Fibroblast of lung (primary cell): ENCODE measurements at regions not wholly inside any gene's neighbourhood (a gene's known extent, or its start where the extent isn't known, plus 50 kb on each side); places are given as distances from the start of the nearest gene placed in this dataset.

Experiments
- EZH2 ChIP-seq: IDR thresholded peaks from 2 replicates; pipeline ENCODE4 v1.5.1; 2012; ENCODE audit warnings: low read length, control low read depth, mild to moderate bottlenecking; ENCODE audit errors: missing control alignments
- TF ChIP-seq, protein P1 (sequence below), 2 donors: IDR thresholded peaks in 1 of 2; conservative IDR thresholded peaks in 1 of 2; 1 replicate in 1 of 2; 2 replicates in 1 of 2; pipeline ENCODE4 v1.5.1; 2011 to 2012; ENCODE audit warnings: low read length in 2 of 2, control low read depth in 1 of 2, inconsistent platforms in 1 of 2, low read depth in 1 of 2, mild to moderate bottlenecking in 1 of 2

DNA sequence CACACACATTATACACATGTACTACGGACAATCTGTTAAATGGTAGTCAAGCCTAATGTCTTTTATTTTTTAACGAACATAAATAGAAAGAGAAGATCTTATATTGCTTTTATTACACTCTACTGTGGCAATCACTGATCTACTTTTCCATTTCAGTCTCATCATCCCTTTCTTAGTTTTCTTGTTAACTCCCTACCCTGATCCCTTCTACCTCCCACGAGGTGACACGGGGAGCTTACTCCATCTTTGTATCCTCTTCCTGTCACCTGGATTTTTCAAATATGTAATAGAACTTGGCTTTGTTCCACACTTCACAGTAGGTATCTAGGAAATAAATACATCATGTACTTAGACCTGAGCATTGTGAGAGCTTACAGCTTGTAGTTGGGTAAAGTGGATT, 211.0 kb downstream of the PIK3R1 start:
- TF ChIP-seq, protein P1, sequence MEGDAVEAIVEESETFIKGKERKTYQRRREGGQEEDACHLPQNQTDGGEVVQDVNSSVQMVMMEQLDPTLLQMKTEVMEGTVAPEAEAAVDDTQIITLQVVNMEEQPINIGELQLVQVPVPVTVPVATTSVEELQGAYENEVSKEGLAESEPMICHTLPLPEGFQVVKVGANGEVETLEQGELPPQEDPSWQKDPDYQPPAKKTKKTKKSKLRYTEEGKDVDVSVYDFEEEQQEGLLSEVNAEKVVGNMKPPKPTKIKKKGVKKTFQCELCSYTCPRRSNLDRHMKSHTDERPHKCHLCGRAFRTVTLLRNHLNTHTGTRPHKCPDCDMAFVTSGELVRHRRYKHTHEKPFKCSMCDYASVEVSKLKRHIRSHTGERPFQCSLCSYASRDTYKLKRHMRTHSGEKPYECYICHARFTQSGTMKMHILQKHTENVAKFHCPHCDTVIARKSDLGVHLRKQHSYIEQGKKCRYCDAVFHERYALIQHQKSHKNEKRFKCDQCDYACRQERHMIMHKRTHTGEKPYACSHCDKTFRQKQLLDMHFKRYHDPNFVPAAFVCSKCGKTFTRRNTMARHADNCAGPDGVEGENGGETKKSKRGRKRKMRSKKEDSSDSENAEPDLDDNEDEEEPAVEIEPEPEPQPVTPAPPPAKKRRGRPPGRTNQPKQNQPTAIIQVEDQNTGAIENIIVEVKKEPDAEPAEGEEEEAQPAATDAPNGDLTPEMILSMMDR (conservative IDR thresholded peaks at IDR 0.05 in 1 of 2, IDR thresholded peaks at IDR 0.05 in 1 of 2; ENCODE audit: low read depth in 1 of 2, low read length in 2 of 2), result no peak
- TF ChIP-seq EZH2, result no peak
